Transverse colon (tissue), 4 donors: ENCODE measurements at regions not wholly inside any gene's neighbourhood (a gene's known extent, or its start where the extent isn't known, plus 50 kb on each side); places are given as distances from the start of the nearest gene placed in this dataset.

Source experiments
- DNase-seq: peaks from one replicate; pipeline ENCODE4 v3.0.0-alpha.2; 2019
- H3K27ac ChIP-seq, 4 donors: fragments of 200-600 bp; sonication (generic); 2 replicates each; pipeline ENCODE4 v1.5.1; 2016 to 2018; ENCODE audit warnings: inconsistent platforms in 4 of 4
- H3K27me3 ChIP-seq: fragments of 200-600 bp; sonication (generic); 2 replicates; pipeline ENCODE4 v1.5.1; 2017; ENCODE audit warnings: inconsistent platforms
- H3K36me3 ChIP-seq, 4 donors: fragments of 200-600 bp; sonication (generic); 2 replicates each; pipeline ENCODE4 v1.5.1; 2017 to 2019; ENCODE audit warnings: inconsistent platforms in 4 of 4
- H3K4me1 ChIP-seq, 4 donors: fragments of 200-600 bp; sonication (generic); 2 replicates each; pipeline ENCODE4 v1.5.1; 2017 to 2020; ENCODE audit warnings: inconsistent platforms in 4 of 4
- H3K4me3 ChIP-seq, 4 donors: fragments of 200-600 bp; sonication (generic); 1 replicate in 1 of 4; 2 replicates in 3 of 4; pipeline versions ENCODE4 v1.5.1 to v1.6.1; 2017 to 2019; ENCODE audit warnings: inconsistent platforms in 4 of 4
- H3K9me3 ChIP-seq, 2 donors: fragments of 200-600 bp; sonication (generic); 2 replicates each; pipeline ENCODE4 v1.5.1; 2017 to 2019; ENCODE audit warnings: inconsistent platforms in 2 of 2
- CTCF ChIP-seq, 5 experiments: fragments of 200-600 bp in 3 of 5; fragments of 450-650 bp in 2 of 5; sonication (generic) in 3 of 5; IDR thresholded peaks; 1 replicate in 2 of 5; 2 replicates in 3 of 5; pipeline ENCODE4 v1.5.1; 2016 to 2017; ENCODE audit warnings: antibody characterized with exemption in 5 of 5, inconsistent platforms in 3 of 5, mild to moderate bottlenecking in 2 of 5, moderate library complexity in 1 of 5
- EP300 ChIP-seq: sonication (generic); formaldehyde crosslinking; IDR thresholded peaks from one replicate; pipeline ENCODE4 v1.6.1; 2017; ENCODE audit warnings: antibody characterized with exemption, low read depth
- POLR2A ChIP-seq: fragments of 450-650 bp; IDR thresholded peaks from one replicate; pipeline ENCODE4 v1.6.1; 2016; ENCODE audit warnings: antibody characterized with exemption, mild to moderate bottlenecking, moderate library complexity
- POLR2AphosphoS5 ChIP-seq, 3 donors: sonication (generic); formaldehyde crosslinking; IDR thresholded peaks; one replicate each; pipeline ENCODE4 v1.6.1; 2016; ENCODE audit warnings: antibody characterized with exemption in 3 of 3
- WGBS, 2 donors: methylation state at CpG; one replicate each; pipeline ENCODE4 v1.1.5; 2018; ENCODE audit warnings: low coverage in 1 of 2; 5-methylcytosine and 5-hydroxymethylcytosine counted together
- in situ Hi-C, 4 donors: fragments of 200-750 bp; cut with MboI; loops; one replicate each; pipeline versions ENCODE4 v1.15.0 to v1.15.1; 2017; ENCODE audit warnings: low sequenced_read_pairs in 3 of 4, low pct_ligation_motif_present in 1 of 4, low pct_unique_long_range_greater_than_20kb in 1 of 4
- intact Hi-C: fragments of 100-400 bp; cut with DNase I; formaldehyde crosslinking; loops from one replicate; pipeline ENCODE4 v1.15.1; 2023; ENCODE audit warnings: low total_unique reads

- 64 to 84% methylated on average over 2 of the region's 2 CpGs for WGBS, 2 donors
- in situ Hi-C loops, result no loop called here
These were observed 111.0 kb upstream of the HMHB1 start for GRCh38 chr5:143700994-143701393.

GRCh38 chr5:143699121-143699520 lies 112.8 kb upstream of the HMHB1 start:
- intact Hi-C loops (no loop called here), in situ Hi-C loops (no loop called here)
- Histone ChIP-seq H3K9me3 (no peaks in the 10 kb centered on the region), H3K4me1 (no peaks in the 10 kb centered on the region), H3K27me3 (no peaks in the 10 kb centered on the region), H3K4me3 (no peak overlapping the region), H3K36me3 (no peaks in the 10 kb centered on the region), H3K27ac (no peak overlapping the region)
- 67 to 89% methylated on average over 1 of the region's 1 CpG for WGBS, 2 donors
- no peak for DNase-seq
- TF ChIP-seq POLR2A, result no peak
- no peak for TF ChIP-seq CTCF (IDR thresholded peaks at IDR 0.05)
- no peak for TF ChIP-seq EP300

More at GRCh38 chr5:143700994-143701393, 111.0 kb upstream of the HMHB1 start:
- Histone ChIP-seq H3K4me3 (no peak overlapping the region), H3K36me3 (no peaks in the 10 kb centered on the region), H3K4me1 (no peaks in the 10 kb centered on the region), H3K27me3 (no peaks in the 10 kb centered on the region), H3K27ac (no peak overlapping the region), H3K9me3 (no peaks in the 10 kb centered on the region)
- TF ChIP-seq POLR2AphosphoS5 (IDR thresholded peaks at IDR 0.05) (no peak), EP300 (no peak), CTCF (IDR thresholded peaks at IDR 0.05) (no peak), POLR2A (no peak)
- no peak for DNase-seq
- intact Hi-C loops, result no loop called here

GRCh38 chr5:143698574-143698973 lies 113.4 kb upstream of the HMHB1 start:
- Histone ChIP-seq H3K9me3 (no peaks in the 10 kb centered on the region), H3K4me3 (no peak overlapping the region), H3K27me3 (no peaks in the 10 kb centered on the region), H3K4me1 (no peaks in the 10 kb centered on the region), H3K27ac (no peak overlapping the region), H3K36me3 (no peaks in the 10 kb centered on the region)
- TF ChIP-seq EP300 (no peak), POLR2A (no peak), CTCF (IDR thresholded peaks at IDR 0.05) (no peak), POLR2AphosphoS5 (IDR thresholded peaks at IDR 0.05) (no peak)
- in situ Hi-C loops (no loop called here), intact Hi-C loops (no loop called here)
- WGBS, 2 donors, result 39 to 43% methylated on average over 1 to 3 of the region's 3 CpGs
- no peak for DNase-seq

- Histone ChIP-seq H3K27me3 (no peaks in the 10 kb centered on the region), H3K4me3 (no peak overlapping the region), H3K4me1 (no peaks in the 10 kb centered on the region), H3K9me3 (no peaks in the 10 kb centered on the region), H3K36me3 (no peaks in the 10 kb centered on the region), H3K27ac (no peak overlapping the region)
- in situ Hi-C loops (no loop called here), intact Hi-C loops (no loop called here)
- 70 to 77% methylated on average over 4 of the region's 4 CpGs for WGBS, 2 donors
- DNase-seq, result no peak
- TF ChIP-seq POLR2A (no peak), POLR2AphosphoS5 (IDR thresholded peaks at IDR 0.05) (no peak), CTCF (IDR thresholded peaks at IDR 0.05) (no peak), EP300 (no peak)
These were observed 115.0 kb upstream of the HMHB1 start for GRCh38 chr5:143696921-143697320.
